ENCODE measurements at regions not wholly inside any gene's neighbourhood (a gene's known extent, or its start where the extent isn't known, plus 50 kb on each side); places are given as distances from the start of the nearest gene placed in this dataset.
"Not testable (repeated sequence)": the region's sequence is repeated elsewhere in the genome, so short reads cannot be mapped to it uniquely, and the experiment has no call there.

DNA sequence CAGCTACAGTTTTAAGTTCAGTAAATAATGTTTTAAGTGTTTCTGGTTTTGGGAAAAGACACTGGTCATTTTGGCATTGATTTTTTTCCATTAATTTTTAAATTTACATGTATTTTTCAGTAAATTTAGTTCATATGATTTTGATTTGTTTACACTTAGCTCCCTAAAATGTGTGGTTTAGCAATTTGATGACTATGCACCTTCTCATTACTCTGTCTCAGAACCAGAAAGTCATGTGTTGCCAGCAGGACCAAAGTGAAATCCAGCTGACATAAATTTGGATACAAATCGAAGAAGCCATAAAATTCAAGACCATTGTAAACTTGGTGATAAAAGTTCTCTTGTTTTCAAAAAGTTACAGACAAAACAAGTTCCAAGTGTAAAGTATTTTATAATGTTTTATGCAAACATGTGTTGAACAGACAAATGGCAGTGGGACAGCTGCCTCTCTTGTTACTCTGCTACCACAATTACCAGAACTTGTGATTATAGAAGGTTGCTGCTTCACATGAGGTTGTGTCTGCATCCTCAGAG lies 354.8 kb downstream of the NR2F1-AS1 start:
- no peak for DNase-seq (ENCODE audit: low spot score)
- TF ChIP-seq CTCF (IDR thresholded peaks at IDR 0.05; ENCODE audit: extremely low read depth, missing control alignments) = no peak

- no peak for TF ChIP-seq CTCF (IDR thresholded peaks at IDR 0.05; ENCODE audit: extremely low read depth, missing control alignments)
- DNase-seq (ENCODE audit: low spot score) = no peak
These were observed 355.3 kb downstream of the NR2F1-AS1 start for GRCh38 chr5:93225748-93226147.

- no peak for DNase-seq (ENCODE audit: low spot score)
- TF ChIP-seq CTCF (IDR thresholded peaks at IDR 0.05; ENCODE audit: extremely low read depth, missing control alignments) = no peak
These were observed 356.4 kb downstream of the NR2F1-AS1 start for GRCh38 chr5:93224624-93225023.

- no peak for DNase-seq (ENCODE audit: low spot score)
- no peak for TF ChIP-seq CTCF (IDR thresholded peaks at IDR 0.05; ENCODE audit: extremely low read depth, missing control alignments)
These were observed 359.2 kb downstream of the NR2F1-AS1 start for GRCh38 chr5:93221773-93222172.

DNA sequence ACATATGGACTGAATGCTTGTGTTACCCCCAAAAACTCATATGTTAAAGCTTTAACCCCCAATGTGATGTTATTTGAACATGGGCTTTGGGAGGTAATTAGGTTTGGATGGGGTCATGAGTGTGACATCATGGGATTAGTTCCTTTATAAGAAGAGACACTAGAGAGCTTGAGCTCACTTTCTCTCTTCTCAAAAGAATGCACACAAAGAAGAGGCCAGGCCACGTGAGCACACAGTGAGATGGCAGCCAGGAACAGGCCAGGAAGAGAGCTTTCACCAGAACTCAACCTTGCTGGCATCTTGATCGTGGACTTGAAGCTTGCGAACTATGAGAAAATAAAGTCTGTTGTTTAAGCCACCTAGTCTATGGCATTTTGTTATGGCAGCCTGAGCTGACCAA lies 360.6 kb downstream of the NR2F1-AS1 start:
- DNase-seq (ENCODE audit: low spot score) = no peak
- TF ChIP-seq CTCF (IDR thresholded peaks at IDR 0.05; ENCODE audit: extremely low read depth, missing control alignments) = no peak

- DNase-seq (ENCODE audit: low spot score) = no peak
- no peak for TF ChIP-seq CTCF (IDR thresholded peaks at IDR 0.05; ENCODE audit: extremely low read depth, missing control alignments)
These were observed 361.3 kb downstream of the NR2F1-AS1 start for GRCh38 chr5:93219641-93220145.

GRCh38 chr5:93213111-93213794 lies 367.8 kb downstream of the NR2F1-AS1 start:
- not testable (repeated sequence) for DNase-seq (ENCODE audit: low spot score)

DNA sequence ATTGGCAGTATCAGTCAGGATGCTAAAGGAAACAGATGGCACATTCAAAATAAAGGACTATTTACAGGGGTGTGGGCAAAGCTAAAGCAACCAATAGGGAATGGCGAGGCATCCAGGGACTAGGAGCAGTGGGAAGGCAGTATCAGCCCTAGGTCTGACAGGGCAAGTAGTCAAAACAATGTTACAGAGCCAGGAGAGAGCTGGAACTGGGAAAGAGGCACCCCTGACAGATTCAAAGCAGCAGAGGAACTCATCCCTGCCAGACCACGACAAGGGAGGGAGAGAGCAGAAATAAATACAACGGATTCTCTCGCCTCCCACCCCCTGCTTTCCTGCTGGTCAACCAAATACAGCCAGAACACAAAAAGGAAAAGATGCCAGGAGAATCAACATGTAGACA lies 371.5 kb downstream of the NR2F1-AS1 start:
- no peak for TF ChIP-seq CTCF (IDR thresholded peaks at IDR 0.05; ENCODE audit: extremely low read depth, missing control alignments)
- DNase-seq (ENCODE audit: low spot score) = no peak

Measured in GM20000 (cell line).